Ishikawa (cell line): ENCODE measurements at regions not wholly inside any gene's neighbourhood (a gene's known extent, or its start where the extent isn't known, plus 50 kb on each side); places are given as distances from the start of the nearest gene placed in this dataset.

ENCODE experiments used
- CEBPB ChIP-seq: IDR thresholded peaks from 2 replicates; pipeline ENCODE4 v1.6.1; 2012
- CREB1 ChIP-seq: IDR thresholded peaks from 2 replicates; pipeline ENCODE4 v1.6.1; 2012; ENCODE audit warnings: low read depth
- EGR1 ChIP-seq: IDR thresholded peaks from 2 replicates; pipeline ENCODE4 v1.6.1; 2012
- EP300 ChIP-seq: IDR thresholded peaks from 2 replicates; pipeline ENCODE4 v1.6.1; 2012; ENCODE audit warnings: borderline replicate concordance
- FOXM1 ChIP-seq: IDR thresholded peaks from 2 replicates; pipeline ENCODE4 v1.6.1; 2012; ENCODE audit warnings: low read depth, borderline replicate concordance
- NFIC ChIP-seq: IDR thresholded peaks from 2 replicates; pipeline ENCODE4 v1.6.1; 2012
- RAD21 ChIP-seq: IDR thresholded peaks from 2 replicates; pipeline ENCODE4 v1.6.1; 2012; ENCODE audit warnings: low read depth
- TAF1 ChIP-seq: IDR thresholded peaks from 2 replicates; pipeline ENCODE4 v1.6.1; 2012; ENCODE audit warnings: low read depth, mild to moderate bottlenecking
- TCF12 ChIP-seq: IDR thresholded peaks from 2 replicates; pipeline ENCODE4 v1.6.1; 2012; ENCODE audit warnings: low read depth
- TEAD4 ChIP-seq: IDR thresholded peaks from 2 replicates; pipeline ENCODE4 v1.6.1; 2012
- YY1 ChIP-seq: IDR thresholded peaks from 2 replicates; pipeline ENCODE4 v1.6.1; 2012; ENCODE audit warnings: low read depth
- ZBTB7A ChIP-seq: IDR thresholded peaks from 2 replicates; pipeline ENCODE4 v1.6.1; 2012; ENCODE audit warnings: low read depth
- TF ChIP-seq, protein P1 (sequence below): IDR thresholded peaks from 2 replicates; pipeline ENCODE4 v1.6.1; 2012
- TF ChIP-seq, protein P2 (sequence below): IDR thresholded peaks from 2 replicates; pipeline ENCODE4 v1.6.1; 2012; ENCODE audit warnings: low read depth, mild to moderate bottlenecking
- TF ChIP-seq, protein P3 (sequence below): IDR thresholded peaks from 2 replicates; pipeline ENCODE4 v1.6.1; 2012

DNA sequence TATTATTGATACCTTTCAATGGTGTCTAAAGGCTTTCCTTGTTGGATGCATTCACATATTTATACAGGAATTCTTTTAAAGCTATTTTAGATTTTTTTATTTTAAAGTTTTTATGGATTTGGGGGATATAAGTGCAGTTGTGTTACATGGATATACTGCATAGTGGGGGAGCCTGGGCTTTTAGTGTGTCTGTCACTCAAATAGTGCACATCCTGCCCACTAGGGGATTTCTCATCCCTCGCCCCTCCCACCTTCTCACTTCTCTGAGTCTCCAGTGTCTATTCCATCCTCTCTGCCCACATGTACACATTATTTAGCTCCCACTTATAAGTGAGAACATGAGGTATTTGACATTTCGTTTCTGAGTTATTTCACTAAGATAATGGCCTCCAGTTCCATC lies 154.0 kb upstream of the MKI67 start:
- no peak for TF ChIP-seq EP300
- TF ChIP-seq FOXM1 = no peak
- no peak for TF ChIP-seq EGR1
- no peak for TF ChIP-seq TEAD4
- TF ChIP-seq ZBTB7A = no peak
- TF ChIP-seq NFIC = no peak
- no peak for TF ChIP-seq RAD21
- no peak for TF ChIP-seq TAF1
- TF ChIP-seq, protein P1, sequence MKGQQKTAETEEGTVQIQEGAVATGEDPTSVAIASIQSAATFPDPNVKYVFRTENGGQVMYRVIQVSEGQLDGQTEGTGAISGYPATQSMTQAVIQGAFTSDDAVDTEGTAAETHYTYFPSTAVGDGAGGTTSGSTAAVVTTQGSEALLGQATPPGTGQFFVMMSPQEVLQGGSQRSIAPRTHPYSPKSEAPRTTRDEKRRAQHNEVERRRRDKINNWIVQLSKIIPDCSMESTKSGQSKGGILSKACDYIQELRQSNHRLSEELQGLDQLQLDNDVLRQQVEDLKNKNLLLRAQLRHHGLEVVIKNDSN = no peak
- TF ChIP-seq CREB1 = no peak
- TF ChIP-seq YY1 = no peak
- TF ChIP-seq TCF12 = no peak
- TF ChIP-seq, protein P2, sequence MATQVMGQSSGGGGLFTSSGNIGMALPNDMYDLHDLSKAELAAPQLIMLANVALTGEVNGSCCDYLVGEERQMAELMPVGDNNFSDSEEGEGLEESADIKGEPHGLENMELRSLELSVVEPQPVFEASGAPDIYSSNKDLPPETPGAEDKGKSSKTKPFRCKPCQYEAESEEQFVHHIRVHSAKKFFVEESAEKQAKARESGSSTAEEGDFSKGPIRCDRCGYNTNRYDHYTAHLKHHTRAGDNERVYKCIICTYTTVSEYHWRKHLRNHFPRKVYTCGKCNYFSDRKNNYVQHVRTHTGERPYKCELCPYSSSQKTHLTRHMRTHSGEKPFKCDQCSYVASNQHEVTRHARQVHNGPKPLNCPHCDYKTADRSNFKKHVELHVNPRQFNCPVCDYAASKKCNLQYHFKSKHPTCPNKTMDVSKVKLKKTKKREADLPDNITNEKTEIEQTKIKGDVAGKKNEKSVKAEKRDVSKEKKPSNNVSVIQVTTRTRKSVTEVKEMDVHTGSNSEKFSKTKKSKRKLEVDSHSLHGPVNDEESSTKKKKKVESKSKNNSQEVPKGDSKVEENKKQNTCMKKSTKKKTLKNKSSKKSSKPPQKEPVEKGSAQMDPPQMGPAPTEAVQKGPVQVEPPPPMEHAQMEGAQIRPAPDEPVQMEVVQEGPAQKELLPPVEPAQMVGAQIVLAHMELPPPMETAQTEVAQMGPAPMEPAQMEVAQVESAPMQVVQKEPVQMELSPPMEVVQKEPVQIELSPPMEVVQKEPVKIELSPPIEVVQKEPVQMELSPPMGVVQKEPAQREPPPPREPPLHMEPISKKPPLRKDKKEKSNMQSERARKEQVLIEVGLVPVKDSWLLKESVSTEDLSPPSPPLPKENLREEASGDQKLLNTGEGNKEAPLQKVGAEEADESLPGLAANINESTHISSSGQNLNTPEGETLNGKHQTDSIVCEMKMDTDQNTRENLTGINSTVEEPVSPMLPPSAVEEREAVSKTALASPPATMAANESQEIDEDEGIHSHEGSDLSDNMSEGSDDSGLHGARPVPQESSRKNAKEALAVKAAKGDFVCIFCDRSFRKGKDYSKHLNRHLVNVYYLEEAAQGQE = no peak
- TF ChIP-seq, protein P3, sequence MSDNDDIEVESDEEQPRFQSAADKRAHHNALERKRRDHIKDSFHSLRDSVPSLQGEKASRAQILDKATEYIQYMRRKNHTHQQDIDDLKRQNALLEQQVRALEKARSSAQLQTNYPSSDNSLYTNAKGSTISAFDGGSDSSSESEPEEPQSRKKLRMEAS = no peak
- no peak for TF ChIP-seq CEBPB

DNA sequence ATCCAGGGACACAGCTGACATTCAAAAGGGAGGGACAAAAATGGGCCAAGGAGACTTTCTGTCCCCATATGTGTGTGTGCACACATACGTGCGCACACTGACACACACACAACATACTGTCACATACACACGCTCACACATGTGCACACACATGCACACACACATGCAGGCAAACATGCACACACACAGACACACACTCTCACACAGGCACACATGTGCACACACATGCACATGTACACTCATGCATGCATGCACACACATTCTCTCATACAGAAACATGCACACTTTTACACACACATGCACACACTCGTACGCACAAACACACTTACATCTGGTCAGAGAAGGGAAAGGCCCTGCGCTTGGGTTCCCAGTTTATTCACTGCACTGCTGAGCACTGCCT lies 155.1 kb upstream of the MKI67 start:
- TF ChIP-seq, protein P1 = no peak
- TF ChIP-seq, protein P3 = no peak
- TF ChIP-seq FOXM1 = no peak
- no peak for TF ChIP-seq RAD21
- TF ChIP-seq NFIC = no peak

DNA sequence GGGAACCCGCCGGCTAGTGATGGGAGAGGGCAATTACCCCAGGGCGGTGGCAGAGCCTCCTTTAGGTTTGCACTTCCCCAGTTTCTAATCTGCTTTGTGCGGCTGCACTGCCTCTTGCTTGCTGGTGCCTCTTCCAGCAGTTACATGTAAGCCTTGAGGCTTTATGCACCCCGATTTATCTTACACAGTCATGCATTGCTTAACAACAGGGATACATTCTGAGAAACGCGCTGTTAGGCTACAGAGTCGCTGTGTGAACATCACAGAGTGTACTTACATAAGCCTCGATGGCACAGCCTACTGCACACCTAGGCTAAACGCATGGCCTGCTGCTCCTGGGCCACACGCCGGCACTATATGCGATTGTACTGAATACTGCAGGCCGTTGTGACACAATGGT lies 155.6 kb upstream of the MKI67 start:
- TF ChIP-seq FOXM1 (no peak), CREB1 (no peak), ZBTB7A (no peak), NFIC (no peak)
- TF ChIP-seq, protein P3 = no peak

DNA sequence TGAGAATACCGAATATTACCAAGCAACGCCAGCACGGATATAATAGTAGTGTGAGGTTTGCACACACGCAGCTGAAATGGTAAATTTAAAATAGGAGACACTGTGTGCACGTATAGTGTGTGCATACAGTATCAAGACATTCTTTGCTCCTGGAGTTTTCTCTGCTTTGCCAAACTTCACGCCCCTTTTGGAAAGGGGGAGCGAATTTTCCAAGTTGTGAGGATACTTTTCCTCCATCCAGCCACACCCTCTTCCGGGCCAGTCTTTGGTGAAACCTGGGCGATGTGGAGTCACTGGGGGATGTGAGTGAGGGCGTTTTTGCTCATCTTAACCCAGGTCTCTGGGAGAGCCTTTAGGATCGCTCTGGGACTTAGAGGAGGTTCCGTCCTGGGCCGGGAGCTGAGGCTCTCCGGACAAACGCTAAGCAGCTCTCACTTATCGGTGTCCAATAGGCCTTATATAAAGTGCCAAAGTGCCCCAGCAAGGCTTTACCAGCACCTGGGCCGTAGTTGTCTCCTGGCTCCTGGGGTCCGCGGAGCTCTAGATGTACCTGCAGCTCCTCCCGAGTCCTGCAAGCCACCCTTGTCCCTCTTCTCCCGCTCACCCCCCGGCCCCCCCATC lies 160.0 kb upstream of the MKI67 start:
- TF ChIP-seq NFIC = no peak
- TF ChIP-seq EP300 = no peak
- no peak for TF ChIP-seq EGR1
- TF ChIP-seq TAF1 = no peak
- no peak for TF ChIP-seq CREB1
- TF ChIP-seq, protein P3 = no peak
- no peak for TF ChIP-seq TEAD4
- TF ChIP-seq, protein P2 = no peak

DNA sequence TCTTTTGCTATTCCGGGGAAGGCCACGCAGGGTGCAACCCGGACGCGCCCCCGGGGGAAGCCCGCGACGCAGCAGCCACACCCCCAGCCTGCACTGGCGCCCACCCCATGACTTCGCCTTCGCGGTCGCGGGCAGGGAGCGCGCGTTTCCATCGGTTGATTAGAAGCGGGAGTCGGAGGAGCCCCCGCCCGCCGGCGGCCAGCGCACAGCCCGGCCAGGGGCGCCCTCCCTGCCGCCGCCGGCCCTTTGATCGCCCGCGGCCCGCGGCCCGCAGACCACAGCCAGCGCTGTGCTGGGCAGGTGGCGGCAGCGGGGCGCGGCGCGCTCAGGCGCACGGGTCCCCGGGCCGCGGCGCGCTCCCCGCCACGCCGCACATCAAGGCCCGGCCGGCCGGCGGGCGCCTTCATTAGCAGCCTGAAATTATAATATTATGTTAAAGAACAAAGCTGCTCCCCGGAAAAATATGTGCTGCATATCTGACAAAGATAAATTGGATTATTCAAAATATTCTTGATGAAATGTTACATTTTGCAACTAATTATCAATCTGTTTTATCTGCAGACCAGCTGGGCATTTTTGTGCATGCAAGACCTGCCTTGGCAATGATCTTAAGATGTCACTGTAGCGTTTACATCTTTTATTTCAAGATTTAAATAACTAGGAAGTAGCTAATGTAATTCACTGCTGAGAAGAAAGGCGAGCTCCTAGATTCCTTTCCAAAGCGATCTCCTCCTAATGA lies 160.7 kb upstream of the MKI67 start:
- TF ChIP-seq, protein P3 = no peak
- TF ChIP-seq, protein P2 = no peak
- TF ChIP-seq TAF1 = no peak
- no peak for TF ChIP-seq TCF12
- no peak for TF ChIP-seq TEAD4
- TF ChIP-seq YY1 = no peak
- TF ChIP-seq CEBPB = no peak
- TF ChIP-seq RAD21 = no peak
- no peak for TF ChIP-seq ZBTB7A
- no peak for TF ChIP-seq NFIC
- TF ChIP-seq CREB1 = no peak
- TF ChIP-seq FOXM1 = no peak
- no peak for TF ChIP-seq EP300
- TF ChIP-seq EGR1 = no peak
- TF ChIP-seq, protein P1 = no peak
